ENCODE measurements at regions not wholly inside any gene's neighbourhood (a gene's known extent, or its start where the extent isn't known, plus 50 kb on each side); places are given as distances from the start of the nearest gene placed in this dataset.

GRCh38 chr16:86876499-86876898 is 298.1 kb downstream of the FOXL1 start:
- H3K9me3 ChIP-seq: no peaks in the 10 kb centered on the region
- H3K27ac ChIP-seq: no peak overlapping the region
- no peaks in the 10 kb centered on the region for H3K36me3 ChIP-seq
- peaks cover 31% of the 10 kb centered on the region for H3K27me3 ChIP-seq
- peaks cover 6% of the 10 kb centered on the region; the same call in 1 of the 2 replicates for H3K4me1 ChIP-seq
- H3K9ac ChIP-seq: no peak overlapping the region
- TF ChIP-seq Cebpa-rat (IDR thresholded peaks at IDR 0.05): no peak
- H3K4me2 ChIP-seq: no peak overlapping the region
- no peaks in the 10 kb centered on the region for H4K20me1 ChIP-seq
- no peak overlapping the region for H3K4me3 ChIP-seq

DNA sequence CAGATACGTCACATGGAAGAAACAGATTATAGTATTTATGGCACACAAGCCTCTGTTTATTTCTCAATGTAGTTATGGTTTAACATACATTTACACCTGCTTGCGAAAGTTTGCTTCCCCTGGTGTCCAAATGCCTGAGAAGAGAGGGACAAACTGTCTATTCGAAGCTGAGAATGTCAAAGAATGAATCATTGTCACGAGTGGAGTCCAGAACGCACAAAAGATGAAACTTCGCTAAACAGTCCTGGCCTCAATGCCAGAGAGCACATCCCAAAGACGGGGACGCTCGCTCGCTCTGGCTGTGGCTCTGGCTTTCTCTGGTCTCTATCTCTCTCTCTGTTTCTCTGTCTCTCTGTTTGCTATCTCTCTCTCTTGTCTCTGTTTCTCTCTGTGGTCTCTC is 298.8 kb downstream of the FOXL1 start:
- Histone ChIP-seq H3K27ac (no peak overlapping the region), H3K4me1 (peaks cover 2% of the 10 kb centered on the region; the same call in 1 of the 2 replicates), H3K36me3 (no peaks in the 10 kb centered on the region), H3K4me3 (no peak overlapping the region), H3K9ac (no peak overlapping the region), H3K4me2 (no peak overlapping the region), H4K20me1 (no peaks in the 10 kb centered on the region), H3K9me3 (no peaks in the 10 kb centered on the region), H3K27me3 (peaks cover 31% of the 10 kb centered on the region)
- TF ChIP-seq Cebpa-rat (IDR thresholded peaks at IDR 0.05): no peak

GRCh38 chr16:86877835-86878234 is 299.5 kb downstream of the FOXL1 start:
- Histone ChIP-seq H3K9ac (no peak overlapping the region), H3K27me3 (peaks cover 31% of the 10 kb centered on the region), H3K27ac (no peak overlapping the region), H3K36me3 (no peaks in the 10 kb centered on the region), H3K4me3 (no peak overlapping the region), H3K4me2 (no peak overlapping the region), H3K4me1 (peaks cover 6% of the 10 kb centered on the region; the same call in 1 of the 2 replicates), H3K9me3 (no peaks in the 10 kb centered on the region), H4K20me1 (no peaks in the 10 kb centered on the region)
- no peak for TF ChIP-seq Cebpa-rat (IDR thresholded peaks at IDR 0.05)

DNA sequence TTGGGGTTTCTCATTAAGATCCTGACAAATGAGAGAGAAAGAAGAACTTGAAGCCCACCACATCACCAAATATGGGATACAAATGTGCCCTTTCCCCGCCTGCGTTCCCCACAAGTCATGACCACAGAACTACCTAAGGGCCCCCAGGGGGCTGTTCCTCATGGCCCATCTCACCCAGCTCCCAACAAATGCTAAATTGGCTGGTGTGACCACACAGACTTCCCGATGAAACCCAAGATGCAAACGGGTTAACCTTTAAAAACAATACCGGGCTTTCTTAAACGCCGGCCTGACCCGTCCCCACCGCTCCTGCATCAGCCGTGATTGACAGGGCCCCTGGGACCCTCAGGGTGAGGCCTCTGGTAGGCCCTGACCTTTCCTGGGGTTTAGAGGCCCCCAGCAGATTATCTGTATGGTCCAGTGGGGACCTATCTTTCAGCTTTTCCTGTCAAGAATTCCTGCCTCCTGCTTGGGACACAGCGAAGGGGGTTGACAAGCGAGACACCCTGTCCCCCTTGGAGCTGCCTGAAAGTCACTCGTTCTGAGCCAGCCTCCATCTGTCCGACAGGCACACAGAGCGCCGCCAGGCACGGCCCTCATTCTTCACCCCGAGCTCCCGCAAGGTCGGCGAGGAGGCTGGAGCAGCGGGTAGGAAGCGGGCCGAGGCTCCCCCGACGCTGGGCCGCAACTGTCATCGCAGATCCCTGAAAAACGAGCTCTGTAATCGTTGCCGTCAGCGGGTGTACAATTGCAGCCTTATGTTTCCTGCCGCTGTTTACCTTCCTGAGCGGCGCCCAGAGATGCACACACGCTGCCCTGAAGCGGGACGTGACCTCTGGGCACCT is 300.1 kb downstream of the FOXL1 start:
- H3K36me3 ChIP-seq: no peaks in the 10 kb centered on the region

DNA sequence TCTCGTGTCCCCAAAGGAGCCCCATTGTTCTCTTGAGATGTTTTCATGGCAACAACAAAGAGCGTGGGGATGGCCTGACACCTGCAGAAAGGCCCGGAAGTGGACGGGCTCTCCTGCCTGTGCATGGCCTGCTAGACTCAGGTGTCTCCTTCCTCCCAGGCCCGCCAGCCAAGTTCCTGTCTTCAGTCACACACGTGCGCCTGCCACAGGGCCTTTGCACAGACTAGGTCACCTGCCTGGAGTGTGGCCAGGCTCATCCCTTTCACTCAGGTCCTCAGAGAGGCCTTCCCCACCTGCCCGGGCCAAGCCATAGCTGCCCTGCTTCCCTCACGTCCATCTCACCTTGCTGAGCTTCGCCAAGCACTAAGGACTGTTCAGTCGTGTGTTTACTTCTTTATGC is 300.9 kb downstream of the FOXL1 start:
- no peak for TF ChIP-seq Cebpa-rat (IDR thresholded peaks at IDR 0.05)

More for the DNA sequence above, 300.1 kb downstream of the FOXL1 start:
- no peak overlapping the region for H3K9ac ChIP-seq
- H3K9me3 ChIP-seq: no peaks in the 10 kb centered on the region
- no peak overlapping the region for H3K4me3 ChIP-seq
- no peaks in the 10 kb centered on the region for H4K20me1 ChIP-seq
- no peak overlapping the region for H3K27ac ChIP-seq
- TF ChIP-seq Cebpa-rat (IDR thresholded peaks at IDR 0.05): no peak
- H3K4me2 ChIP-seq: no peak overlapping the region
- H3K27me3 ChIP-seq: peaks cover 31% of the 10 kb centered on the region
- peaks cover 8% of the 10 kb centered on the region; the same call in 1 of the 2 replicates for H3K4me1 ChIP-seq

GRCh38 chr16:86880316-86881117 is 302.2 kb downstream of the FOXL1 start:
- H3K27me3 ChIP-seq: peaks cover 31% of the 10 kb centered on the region
- H3K4me1 ChIP-seq: peaks cover 8% of the 10 kb centered on the region; the same call in 1 of the 2 replicates
- no peak overlapping the region for H3K9ac ChIP-seq
- TF ChIP-seq Cebpa-rat (IDR thresholded peaks at IDR 0.05): no peak
- no peaks in the 10 kb centered on the region for H3K9me3 ChIP-seq
- no peak overlapping the region for H3K4me2 ChIP-seq
- H4K20me1 ChIP-seq: no peaks in the 10 kb centered on the region
- no peak overlapping the region for H3K4me3 ChIP-seq
- H3K36me3 ChIP-seq: no peaks in the 10 kb centered on the region
- no peak overlapping the region for H3K27ac ChIP-seq

More for the DNA sequence above, 300.9 kb downstream of the FOXL1 start:
- H4K20me1 ChIP-seq: no peaks in the 10 kb centered on the region
- peaks cover 31% of the 10 kb centered on the region for H3K27me3 ChIP-seq
- H3K27ac ChIP-seq: no peak overlapping the region
- H3K9me3 ChIP-seq: no peaks in the 10 kb centered on the region
- H3K4me1 ChIP-seq: peaks cover 8% of the 10 kb centered on the region; the same call in 1 of the 2 replicates
- no peak overlapping the region for H3K4me2 ChIP-seq
- no peak overlapping the region for H3K4me3 ChIP-seq
- no peaks in the 10 kb centered on the region for H3K36me3 ChIP-seq
- H3K9ac ChIP-seq: no peak overlapping the region

DNA sequence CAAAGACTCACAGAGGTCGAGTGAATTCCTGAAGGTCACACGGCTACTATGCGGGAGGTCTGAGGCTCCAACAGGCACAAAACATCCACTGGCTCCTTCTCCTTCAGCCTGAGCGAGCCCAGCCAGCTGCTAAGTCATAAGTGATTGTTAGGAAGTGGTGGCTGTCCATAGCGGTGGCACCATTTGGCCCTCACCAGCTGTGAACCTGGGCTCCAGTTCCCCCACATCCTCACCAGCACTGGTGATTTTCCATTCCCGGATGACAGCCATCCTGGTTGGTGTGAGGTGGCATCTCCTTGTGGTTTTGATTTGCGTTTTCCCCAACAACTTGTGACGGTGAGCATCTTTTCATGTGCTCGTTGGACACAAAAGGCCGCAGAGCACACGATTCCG is 302.8 kb downstream of the FOXL1 start:
- Histone ChIP-seq H3K27me3 (peaks cover 31% of the 10 kb centered on the region), H3K4me2 (no peak overlapping the region), H3K27ac (no peak overlapping the region), H4K20me1 (no peaks in the 10 kb centered on the region), H3K9me3 (no peaks in the 10 kb centered on the region), H3K4me1 (peaks cover 8% of the 10 kb centered on the region; the same call in 1 of the 2 replicates), H3K9ac (no peak overlapping the region), H3K36me3 (no peaks in the 10 kb centered on the region), H3K4me3 (no peak overlapping the region)
- no peak for TF ChIP-seq Cebpa-rat (IDR thresholded peaks at IDR 0.05)

- H3K4me3 ChIP-seq: no peak overlapping the region
- no peaks in the 10 kb centered on the region for H3K36me3 ChIP-seq
- peaks cover 8% of the 10 kb centered on the region; the same call in 1 of the 2 replicates for H3K4me1 ChIP-seq
- H3K27me3 ChIP-seq: peaks cover 29% of the 10 kb centered on the region
- H3K9ac ChIP-seq: no peak overlapping the region
- H3K9me3 ChIP-seq: no peaks in the 10 kb centered on the region
- no peaks in the 10 kb centered on the region for H4K20me1 ChIP-seq
- TF ChIP-seq Cebpa-rat (IDR thresholded peaks at IDR 0.05): no peak
- no peak overlapping the region for H3K27ac ChIP-seq
- H3K4me2 ChIP-seq: no peak overlapping the region
Measured at GRCh38 chr16:86881861-86882273, 303.5 kb downstream of the FOXL1 start.

GRCh38 chr16:86882586-86883280 is 304.4 kb downstream of the FOXL1 start:
- Histone ChIP-seq H3K4me3 (no peak overlapping the region), H3K27me3 (peaks cover 20% of the 10 kb centered on the region), H3K4me2 (peak overlapping the region; percentile 19), H3K36me3 (no peaks in the 10 kb centered on the region), H3K9me3 (no peaks in the 10 kb centered on the region), H3K4me1 (peaks cover 8% of the 10 kb centered on the region; the same call in 1 of the 2 replicates), H3K27ac (no peak overlapping the region), H3K9ac (no peak overlapping the region), H4K20me1 (no peaks in the 10 kb centered on the region)
- TF ChIP-seq Cebpa-rat (IDR thresholded peaks at IDR 0.05): no peak

Data from BLaER1 (cell line).